Thyroid gland (tissue), 4 donors: ENCODE measurements at regions not wholly inside any gene's neighbourhood (a gene's known extent, or its start where the extent isn't known, plus 50 kb on each side); places are given as distances from the start of the nearest gene placed in this dataset.
"Not testable (repeated sequence)": the region's sequence is repeated elsewhere in the genome, so short reads cannot be mapped to it uniquely, and the experiment has no call there.

Source experiments
- DNase-seq, 2 donors: peaks; one replicate each; pipeline ENCODE4 v3.0.0-alpha.2; 2019
- H3K27ac ChIP-seq, 3 donors: fragments of 200-600 bp; sonication (generic); 1 replicate in 2 of 3; 2 replicates in 1 of 3; pipeline ENCODE4 v1.5.1; 2016 to 2019; ENCODE audit warnings: mild to moderate bottlenecking in 1 of 3, moderate library complexity in 1 of 3
- H3K27me3 ChIP-seq: fragments of 200-600 bp; sonication (generic); one replicate; pipeline ENCODE4 v1.5.1; 2019
- H3K36me3 ChIP-seq, 2 donors: fragments of 200-600 bp; sonication (generic); one replicate each; pipeline ENCODE4 v1.5.1; 2016 to 2019
- H3K4me1 ChIP-seq, 2 donors: fragments of 200-600 bp; sonication (generic); one replicate each; pipeline ENCODE4 v1.5.1; 2017 to 2019
- H3K4me3 ChIP-seq, 3 donors: fragments of 200-600 bp; sonication (generic); replicated peaks in 1 of 3; 1 replicate in 2 of 3; 2 replicates in 1 of 3; pipeline ENCODE4 v1.5.1; 2016; ENCODE audit warnings: mild to moderate bottlenecking in 1 of 3
- H3K9me3 ChIP-seq: fragments of 200-600 bp; sonication (generic); one replicate; pipeline ENCODE4 v1.5.1; 2017
- CTCF ChIP-seq, 6 experiments: fragments of 200-600 bp in 3 of 6; fragments of 450-650 bp in 3 of 6; sonication (generic) in 3 of 6; IDR thresholded peaks; one replicate each; pipeline ENCODE4 v1.5.1; 2016 to 2019; ENCODE audit warnings: antibody characterized with exemption in 6 of 6, mild to moderate bottlenecking in 2 of 6, inconsistent platforms in 1 of 6, moderate library complexity in 1 of 6
- POLR2A ChIP-seq, 2 donors: fragments of 450-650 bp; IDR thresholded peaks; one replicate each; pipeline ENCODE4 v1.6.1; 2017; ENCODE audit warnings: antibody characterized with exemption in 2 of 2, mild to moderate bottlenecking in 2 of 2, moderate library complexity in 1 of 2
- WGBS, 2 donors: methylation state at CpG; one replicate each; pipeline ENCODE4 v1.1.5; 2017; 5-methylcytosine and 5-hydroxymethylcytosine counted together
- intact Hi-C: fragments of 100-400 bp; cut with DNase I; formaldehyde crosslinking; loops from one replicate; pipeline ENCODE4 v1.15.1; 2023

- no peak overlapping the region for H3K4me3 ChIP-seq
- H3K36me3 ChIP-seq, result no peaks in the 10 kb centered on the region
- H3K27ac ChIP-seq, result no peak overlapping the region
- intact Hi-C loops, result no loop called here
- no peaks in the 10 kb centered on the region for H3K27me3 ChIP-seq
- DNase-seq, result no peak
- 92 to 93% methylated on average over 4 of the region's 4 CpGs for WGBS, 2 donors
- TF ChIP-seq POLR2A (IDR thresholded peaks at IDR 0.05), result no peak
- no peak for TF ChIP-seq CTCF (IDR thresholded peaks at IDR 0.05)
- no peaks in the 10 kb centered on the region for H3K4me1 ChIP-seq
- H3K9me3 ChIP-seq, result no peaks in the 10 kb centered on the region
Measured at GRCh38 chr6:20274137-20274536, 61.9 kb upstream of the MBOAT1 start.

GRCh38 chr6:20275837-20276236 is 63.6 kb upstream of the MBOAT1 start:
- DNase-seq, H3K9me3 ChIP-seq, H3K4me1 ChIP-seq, H3K36me3 ChIP-seq, H3K4me3 ChIP-seq, H3K27ac ChIP-seq, intact Hi-C loops, H3K27me3 ChIP-seq: not testable (repeated sequence)
- 97 to 99% methylated on average over 2 of the region's 2 CpGs for WGBS, 2 donors

GRCh38 chr6:20277724-20278123 is 65.5 kb upstream of the MBOAT1 start:
- H3K4me3 ChIP-seq, H3K27me3 ChIP-seq, H3K4me1 ChIP-seq, H3K36me3 ChIP-seq, DNase-seq, H3K27ac ChIP-seq, H3K9me3 ChIP-seq, intact Hi-C loops: not testable (repeated sequence)
- WGBS, 2 donors, result 73 to 79% methylated on average over 6 of the region's 6 CpGs

- intact Hi-C loops, result no loop called here
- 48 to 73% methylated on average over 4 of the region's 4 CpGs for WGBS, 2 donors
Measured at GRCh38 chr6:20279051-20279450, 66.8 kb upstream of the MBOAT1 start.

GRCh38 chr6:20279608-20280287 is 67.5 kb upstream of the MBOAT1 start:
- no peak for DNase-seq
- WGBS, 2 donors, result 58 to 61% methylated on average over 5 of the region's 5 CpGs
- H3K4me3 ChIP-seq, result no peak overlapping the region
- intact Hi-C loops, result no loop called here
- no peak for TF ChIP-seq POLR2A (IDR thresholded peaks at IDR 0.05)
- no peak for TF ChIP-seq CTCF (IDR thresholded peaks at IDR 0.05)
- no peaks in the 10 kb centered on the region for H3K36me3 ChIP-seq
- no peaks in the 10 kb centered on the region for H3K9me3 ChIP-seq
- no peak overlapping the region for H3K27ac ChIP-seq
- no peaks in the 10 kb centered on the region for H3K4me1 ChIP-seq
- no peaks in the 10 kb centered on the region for H3K27me3 ChIP-seq

More at GRCh38 chr6:20279051-20279450, 66.8 kb upstream of the MBOAT1 start:
- TF ChIP-seq POLR2A (IDR thresholded peaks at IDR 0.05) (no peak), CTCF (IDR thresholded peaks at IDR 0.05) (no peak)
- Histone ChIP-seq H3K36me3 (no peaks in the 10 kb centered on the region), H3K9me3 (no peaks in the 10 kb centered on the region), H3K4me3 (no peak overlapping the region), H3K27me3 (no peaks in the 10 kb centered on the region), H3K4me1 (no peaks in the 10 kb centered on the region), H3K27ac (no peak overlapping the region)
- DNase-seq, result no peak

- H3K27me3 ChIP-seq, result no peaks in the 10 kb centered on the region
- WGBS, 2 donors, result 54 to 67% methylated on average over 3 of the region's 3 CpGs
- no peaks in the 10 kb centered on the region for H3K4me1 ChIP-seq
- no peaks in the 10 kb centered on the region for H3K36me3 ChIP-seq
- no peaks in the 10 kb centered on the region for H3K9me3 ChIP-seq
- DNase-seq, result no peak
- no peak for TF ChIP-seq CTCF (IDR thresholded peaks at IDR 0.05)
- TF ChIP-seq POLR2A (IDR thresholded peaks at IDR 0.05), result no peak
- intact Hi-C loops, result no loop called here
- H3K4me3 ChIP-seq, result no peak overlapping the region
- H3K27ac ChIP-seq, result no peak overlapping the region
Measured at GRCh38 chr6:20280288-20280621, 68.0 kb upstream of the MBOAT1 start.
